ENCODE measurements at regions not wholly inside any gene's neighbourhood (a gene's known extent, or its start where the extent isn't known, plus 50 kb on each side); places are given as distances from the start of the nearest gene placed in this dataset.
"Not testable (repeated sequence)": the region's sequence is repeated elsewhere in the genome, so short reads cannot be mapped to it uniquely, and the experiment has no call there.

DNA sequence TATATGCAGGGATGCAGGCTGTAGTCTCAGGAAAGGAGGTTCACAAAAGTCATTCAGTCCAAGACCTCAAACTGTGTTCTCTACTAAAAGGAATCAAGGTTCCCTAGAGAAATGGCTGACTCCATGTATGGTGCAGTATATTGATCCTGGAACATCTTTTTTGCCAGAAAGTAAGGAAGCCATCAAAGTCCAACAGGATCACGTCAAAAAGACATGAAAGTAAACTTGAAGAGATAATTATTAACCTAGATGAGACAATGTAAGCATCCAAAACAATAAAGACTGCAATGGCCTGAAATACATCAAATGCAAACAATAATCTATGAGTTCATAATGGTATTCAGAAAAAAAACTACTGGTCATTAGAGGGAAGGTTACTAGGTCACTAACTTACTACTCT is 115.6 kb upstream of the FABP2 start:
- not testable (repeated sequence) for DNase-seq

DNA sequence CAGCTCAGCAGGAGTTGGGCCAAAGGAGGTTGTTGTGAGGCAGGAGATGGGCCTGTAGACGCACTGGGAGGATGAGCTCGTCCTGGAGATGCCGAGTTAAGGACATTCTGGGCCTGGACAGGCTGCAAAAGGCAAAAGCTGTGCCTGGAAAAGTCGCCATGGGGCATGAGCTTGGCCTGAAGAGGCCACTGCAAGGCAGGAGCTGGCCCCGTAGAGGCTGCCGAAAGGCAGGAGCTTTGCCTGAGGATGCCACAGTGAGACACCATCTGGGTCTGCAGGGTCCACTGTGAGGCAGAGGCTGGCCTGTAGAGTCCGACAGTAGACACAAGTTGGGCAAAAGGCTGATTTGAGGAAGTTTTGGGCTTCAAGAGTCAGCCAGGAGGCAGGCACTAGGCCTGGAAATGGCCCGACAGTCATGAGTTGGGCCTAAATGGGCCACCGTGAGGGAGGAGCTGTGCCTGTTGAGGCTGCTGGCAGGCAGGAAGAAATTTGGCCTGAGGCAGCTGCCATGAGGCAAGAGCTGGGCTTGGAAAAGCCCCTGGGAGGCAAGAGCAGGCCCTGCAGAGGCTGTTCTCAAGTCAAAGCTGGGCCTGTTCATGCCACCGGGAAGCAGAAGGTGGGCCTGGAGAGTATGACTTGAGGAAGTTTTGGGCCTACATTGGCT is 86.8 kb upstream of the FABP2 start:
- DNase-seq = not testable (repeated sequence)

DNA sequence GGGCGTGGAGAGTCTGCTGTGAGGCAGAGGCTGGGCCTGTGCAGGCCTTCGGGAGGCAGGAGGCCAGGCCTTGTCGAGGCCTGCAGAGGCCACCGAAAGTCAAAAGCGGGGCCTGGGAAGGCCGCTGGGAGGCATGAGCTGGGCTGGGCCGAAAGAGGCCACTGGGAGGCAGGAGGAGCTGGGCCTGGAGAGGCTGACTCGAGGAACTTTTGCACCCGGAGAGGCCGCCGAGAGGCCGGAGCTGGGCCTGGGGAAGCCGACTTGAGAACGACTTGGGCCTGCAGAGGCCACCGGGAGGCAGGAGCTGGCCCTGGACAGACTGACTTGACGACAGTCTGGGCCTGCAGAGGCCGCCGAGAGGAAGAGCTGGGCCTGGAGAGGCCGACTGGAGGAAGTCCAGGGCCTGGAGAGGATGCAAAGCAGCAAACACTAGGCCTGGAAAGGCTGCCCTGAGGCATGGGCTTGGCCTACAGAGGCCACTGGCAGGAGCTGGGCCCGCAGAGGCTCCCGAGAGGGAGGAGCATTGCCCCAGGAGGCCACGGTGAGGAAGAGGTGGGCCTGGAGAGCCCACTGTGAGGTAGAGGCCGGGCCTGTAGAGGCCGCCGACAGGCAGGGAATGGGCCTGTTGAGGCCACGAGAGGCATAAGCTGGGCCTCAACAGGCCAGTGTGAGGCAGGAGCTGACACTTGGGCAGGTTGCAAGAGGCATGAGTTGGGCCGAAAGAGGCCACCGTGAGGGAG is 85.0 kb upstream of the FABP2 start:
- not testable (repeated sequence) for DNase-seq

DNA sequence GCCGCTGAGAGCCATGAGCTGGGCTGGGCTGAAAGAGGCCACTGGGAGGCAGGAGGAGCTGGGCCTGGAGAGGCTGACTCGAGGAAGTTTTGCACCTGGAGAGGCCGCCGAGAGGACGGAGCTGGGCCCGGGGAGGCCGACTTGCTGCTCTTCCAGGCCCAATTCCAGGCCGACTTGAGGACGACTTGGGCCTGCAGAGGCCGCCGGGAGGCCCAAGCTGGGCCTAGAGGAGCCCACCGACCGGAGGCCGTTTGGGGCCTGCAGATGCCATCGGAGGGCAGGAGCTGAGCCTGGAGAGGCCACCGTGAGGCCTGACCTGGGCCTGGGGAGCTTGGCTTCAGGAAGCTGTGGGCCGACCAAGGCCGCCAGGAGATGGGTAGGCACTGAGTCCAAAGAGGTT is 84.1 kb upstream of the FABP2 start:
- not testable (repeated sequence) for DNase-seq

DNA sequence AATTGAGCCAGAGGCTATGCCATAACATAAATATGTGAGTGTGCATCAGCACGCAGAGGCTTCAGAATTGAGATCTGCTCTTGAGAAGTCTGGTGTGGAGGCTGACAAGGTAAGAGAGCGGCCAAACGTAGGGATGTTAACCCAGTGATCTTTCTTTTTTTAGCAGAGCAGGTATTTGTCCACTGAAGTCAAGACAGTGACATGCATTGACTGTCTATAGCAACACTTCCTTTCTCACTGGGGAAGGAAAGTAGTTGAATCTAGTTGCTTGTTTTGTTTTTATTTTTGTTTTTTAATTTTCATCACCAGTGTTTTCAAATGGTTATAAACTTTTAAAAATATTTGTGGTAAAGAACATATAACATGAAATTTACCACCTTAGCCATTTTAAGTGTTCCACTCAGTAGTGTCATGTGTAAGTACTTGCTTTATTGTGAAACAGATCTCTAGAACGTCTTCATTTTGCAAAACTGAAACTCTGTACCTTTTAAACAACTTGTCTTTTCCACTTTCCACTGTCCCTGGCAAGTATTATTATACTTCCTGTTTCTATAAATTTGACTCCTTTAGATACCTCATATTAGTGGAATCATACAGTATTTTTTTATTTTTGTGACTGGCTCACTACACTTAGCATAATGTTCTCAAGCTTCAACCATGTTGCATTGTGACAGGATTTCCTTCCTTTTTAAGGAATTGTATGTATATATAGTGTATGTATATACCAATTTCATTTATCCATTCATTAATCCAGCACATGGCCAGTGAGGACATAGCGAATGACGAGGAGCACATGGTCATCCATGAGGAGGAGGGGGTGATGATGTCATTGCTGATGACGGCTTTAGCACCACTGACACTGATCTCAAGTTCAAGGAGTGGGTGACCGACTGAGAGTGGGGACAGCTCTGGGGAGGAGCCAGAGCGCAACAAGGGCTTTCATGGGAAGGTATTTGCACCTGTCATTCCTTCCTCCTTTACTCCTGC is 80.7 kb upstream of the FABP2 start:
- DNase-seq = not testable (repeated sequence)

DNA sequence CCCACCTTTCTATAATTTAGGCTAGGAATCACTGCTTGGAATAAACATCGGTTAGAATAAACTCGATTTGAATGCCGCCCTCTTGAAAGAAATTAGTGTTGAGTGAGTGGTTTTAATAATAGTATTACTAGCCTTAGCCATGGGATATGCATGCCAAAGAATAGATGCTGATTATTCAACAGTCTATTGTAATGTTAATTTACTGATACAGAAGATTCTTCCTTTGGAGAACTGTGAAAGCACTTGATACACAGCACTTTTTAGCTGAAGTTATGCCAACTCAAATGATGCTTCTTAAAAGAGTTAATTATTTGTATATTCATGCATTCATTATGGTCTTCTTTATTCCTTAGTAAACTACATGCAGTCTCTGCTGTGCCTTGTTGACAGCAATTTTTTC is 73.8 kb upstream of the FABP2 start:
- not testable (repeated sequence) for DNase-seq

DNA sequence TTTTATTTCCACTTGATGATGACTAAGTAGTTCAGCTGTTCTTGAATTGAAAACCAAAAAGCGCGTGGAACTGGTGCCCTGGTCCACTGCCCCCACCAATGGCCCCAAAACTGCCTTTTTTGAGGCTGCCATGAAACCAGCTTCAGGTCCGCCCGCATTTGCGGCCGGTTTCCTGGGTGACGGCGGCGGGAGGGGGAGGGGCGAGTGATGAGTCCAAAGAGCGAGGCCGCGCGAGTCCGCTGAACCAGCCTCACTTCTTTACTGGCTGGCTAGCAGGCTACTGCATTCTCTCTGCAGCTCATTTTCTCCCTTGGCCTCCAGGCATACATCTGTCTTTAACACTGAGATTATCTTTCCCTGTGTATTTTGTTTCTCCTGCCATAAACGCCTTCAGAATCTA is 72.9 kb upstream of the FABP2 start:
- DNase-seq = no peak

DNA sequence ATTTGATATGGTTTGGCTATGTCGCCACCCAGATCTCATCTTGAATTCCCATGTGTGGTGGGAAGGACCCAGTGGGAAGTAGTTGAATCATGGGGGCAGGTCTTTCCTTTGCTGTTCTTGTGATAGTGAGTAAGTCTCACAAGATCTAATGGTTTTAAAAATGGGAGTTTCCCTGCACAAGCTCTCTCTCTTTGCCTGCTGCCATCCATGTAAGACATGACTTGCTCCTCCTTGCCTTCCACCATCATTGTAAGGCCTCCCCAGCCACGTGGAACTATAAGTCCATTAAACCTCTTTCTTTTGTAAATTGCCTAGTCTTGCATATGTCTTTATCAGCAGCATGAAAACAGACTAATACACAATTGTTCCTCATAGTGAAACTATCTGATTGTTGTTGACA is 66.9 kb upstream of the FABP2 start:
- peak in 1 of 3 donors; percentile 1 for DNase-seq

DNA sequence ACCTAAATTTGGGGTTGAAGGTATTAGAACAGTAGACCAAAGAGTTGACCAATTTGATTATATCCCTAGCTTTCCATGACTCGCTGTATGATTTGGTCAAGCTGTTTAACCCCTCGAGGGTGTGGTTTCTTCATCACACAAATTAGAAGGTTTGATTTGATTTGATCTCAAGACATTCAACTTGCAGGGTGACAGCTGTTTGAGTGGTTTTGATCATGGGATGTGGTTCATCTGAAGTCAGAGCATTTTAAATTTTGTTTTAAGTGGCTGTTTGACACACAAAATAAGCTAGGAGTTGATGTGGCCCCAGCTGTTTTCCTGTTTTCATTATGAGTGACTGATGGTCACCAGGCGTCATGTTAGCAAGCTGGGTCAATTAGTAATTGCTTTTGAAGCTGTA is 52.7 kb upstream of the FABP2 start:
- not testable (repeated sequence) for DNase-seq

DNA sequence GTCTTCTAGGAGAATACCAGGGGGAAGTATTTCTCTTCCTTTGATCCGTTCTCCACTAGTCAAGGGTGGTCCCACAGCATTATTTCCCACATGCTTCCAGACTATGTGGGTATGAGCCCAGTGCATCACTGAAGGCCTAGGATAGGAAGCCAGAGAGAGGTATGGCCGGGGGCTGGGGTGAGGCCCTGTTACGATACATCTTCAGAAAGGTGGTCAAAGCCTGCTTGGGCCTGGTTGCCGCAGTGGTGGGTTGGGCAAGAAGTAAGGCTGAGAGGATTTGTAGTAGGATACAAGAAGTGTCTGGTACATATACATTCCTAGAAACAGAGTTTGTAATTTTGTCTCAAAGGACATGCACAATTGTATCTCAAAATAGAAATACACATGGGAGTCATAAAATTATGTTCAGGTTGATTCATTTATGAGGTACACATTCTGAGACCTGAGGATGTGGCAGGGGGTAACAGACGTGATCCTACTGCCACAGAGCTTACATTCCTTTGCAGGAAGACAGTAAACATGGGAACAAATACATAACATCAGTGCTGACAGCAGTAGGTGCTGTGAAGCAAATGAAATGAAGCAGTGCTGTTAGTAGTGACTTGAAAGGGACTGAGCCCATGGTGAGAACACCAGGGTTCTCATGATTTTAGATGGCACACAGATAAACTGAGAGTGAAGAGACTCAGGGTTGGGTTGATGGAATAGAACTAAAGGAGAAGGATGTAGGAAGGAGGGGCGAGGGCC is 50.6 kb upstream of the FABP2 start:
- DNase-seq = not testable (repeated sequence)

Measured in suppressor macrophage treated with lipopolysaccharide for 1 hour (primary cell).